Epidermal melanocyte (primary cell): ENCODE measurements at regions not wholly inside any gene's neighbourhood (a gene's known extent, or its start where the extent isn't known, plus 50 kb on each side); places are given as distances from the start of the nearest gene placed in this dataset.

Experiments used
- DNase-seq: peaks from one replicate; pipeline ENCODE4 v3.0.0; 2011; ENCODE audit warnings: low spot score; ENCODE audit not compliant: insufficient read length

- no peak for DNase-seq
Measured at GRCh38 chr3:16808393-16809107, 76.2 kb upstream of the PLCL2 start.

- no peak for DNase-seq
Measured at GRCh38 chr3:16809482-16809881, 75.3 kb upstream of the PLCL2 start.

DNA sequence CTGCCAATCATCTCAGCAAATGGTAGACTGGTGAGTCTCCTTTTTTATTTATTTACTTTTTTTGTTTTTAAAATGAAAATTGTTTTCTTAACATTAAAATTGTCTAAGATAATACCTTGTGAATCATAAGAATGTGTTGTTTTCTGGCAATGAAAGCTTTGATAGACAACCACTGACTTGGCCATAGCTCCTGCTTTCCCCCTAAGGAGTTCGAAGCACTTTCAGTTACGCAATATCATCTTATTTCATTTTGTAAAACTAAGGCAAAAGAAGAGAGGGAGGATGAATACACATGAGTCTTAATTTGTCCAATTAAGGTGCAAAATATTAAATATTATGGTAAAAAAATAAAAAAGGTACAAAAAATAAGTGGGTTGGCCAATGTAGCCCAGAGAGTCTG is 74.8 kb upstream of the PLCL2 start:
- DNase-seq = no peak

- DNase-seq = no peak
Measured at GRCh38 chr3:16810593-16811367, 74.0 kb upstream of the PLCL2 start.

GRCh38 chr3:16811950-16812349 is 72.8 kb upstream of the PLCL2 start:
- no peak for DNase-seq

- no peak for DNase-seq
Measured at GRCh38 chr3:16813336-16813735, 71.4 kb upstream of the PLCL2 start.

GRCh38 chr3:16816048-16816780 is 68.5 kb upstream of the PLCL2 start:
- DNase-seq = no peak

DNA sequence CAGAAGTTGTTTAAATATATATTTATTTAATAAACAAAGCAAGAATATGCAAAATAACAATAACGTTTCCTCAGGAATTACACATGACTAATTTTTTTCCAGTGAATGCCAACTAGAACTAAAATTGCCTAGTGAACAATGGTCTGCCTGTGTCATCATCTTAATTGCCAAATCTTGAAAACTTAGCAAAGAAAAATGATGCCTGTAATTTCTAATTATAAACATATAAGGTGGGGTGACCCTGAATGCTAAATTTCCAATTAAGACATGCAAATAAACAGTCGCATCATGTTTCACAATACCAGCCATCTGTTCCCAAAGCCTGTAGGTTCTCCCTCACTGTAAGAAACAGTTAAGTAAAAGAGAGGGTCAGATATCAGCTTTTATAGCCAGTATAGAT is 67.6 kb upstream of the PLCL2 start:
- no peak for DNase-seq

GRCh38 chr3:16818194-16818593 is 66.6 kb upstream of the PLCL2 start:
- no peak for DNase-seq

- no peak for DNase-seq
Measured at GRCh38 chr3:16818945-16819344, 65.8 kb upstream of the PLCL2 start.

DNA sequence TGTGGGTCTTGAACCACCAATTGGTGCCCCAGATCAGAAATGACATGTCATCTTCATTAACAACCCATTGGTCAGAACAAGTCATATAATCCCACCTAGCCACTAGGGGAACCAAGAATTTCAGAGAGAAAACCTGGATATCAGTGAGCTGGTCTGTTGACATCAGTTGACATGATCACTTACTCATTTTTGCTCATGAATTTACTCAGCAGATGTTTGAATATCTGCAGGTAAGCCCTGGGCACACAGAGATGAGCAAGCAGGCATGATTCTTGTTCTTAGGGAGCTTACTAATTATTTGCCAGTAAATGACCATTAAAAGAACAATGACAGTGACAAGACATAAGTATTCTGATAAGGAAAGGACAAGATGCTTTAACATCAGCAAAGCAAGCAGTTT is 64.3 kb upstream of the PLCL2 start:
- DNase-seq = no peak

DNA sequence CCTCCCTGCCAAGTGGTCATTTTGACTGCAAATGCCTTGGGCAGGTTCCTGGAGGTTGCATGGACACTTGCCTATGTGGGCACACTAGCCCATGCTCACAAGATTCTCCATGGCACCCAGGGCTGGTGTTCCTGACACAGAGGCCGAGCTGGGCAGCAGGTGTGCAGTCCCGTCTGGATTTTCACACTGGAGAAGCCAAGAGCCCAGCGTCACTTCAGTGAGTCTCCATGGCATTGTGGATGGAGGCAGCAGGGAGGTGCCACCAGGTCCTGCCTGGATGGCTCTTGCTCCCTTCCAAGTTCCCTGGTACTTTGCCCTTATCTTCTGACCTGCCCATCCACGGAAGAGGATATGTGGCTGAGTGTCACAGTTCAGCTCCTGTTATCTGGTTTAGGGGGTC is 63.7 kb upstream of the PLCL2 start:
- no peak for DNase-seq

GRCh38 chr3:16824081-16824696 is 60.6 kb upstream of the PLCL2 start:
- no peak for DNase-seq

DNA sequence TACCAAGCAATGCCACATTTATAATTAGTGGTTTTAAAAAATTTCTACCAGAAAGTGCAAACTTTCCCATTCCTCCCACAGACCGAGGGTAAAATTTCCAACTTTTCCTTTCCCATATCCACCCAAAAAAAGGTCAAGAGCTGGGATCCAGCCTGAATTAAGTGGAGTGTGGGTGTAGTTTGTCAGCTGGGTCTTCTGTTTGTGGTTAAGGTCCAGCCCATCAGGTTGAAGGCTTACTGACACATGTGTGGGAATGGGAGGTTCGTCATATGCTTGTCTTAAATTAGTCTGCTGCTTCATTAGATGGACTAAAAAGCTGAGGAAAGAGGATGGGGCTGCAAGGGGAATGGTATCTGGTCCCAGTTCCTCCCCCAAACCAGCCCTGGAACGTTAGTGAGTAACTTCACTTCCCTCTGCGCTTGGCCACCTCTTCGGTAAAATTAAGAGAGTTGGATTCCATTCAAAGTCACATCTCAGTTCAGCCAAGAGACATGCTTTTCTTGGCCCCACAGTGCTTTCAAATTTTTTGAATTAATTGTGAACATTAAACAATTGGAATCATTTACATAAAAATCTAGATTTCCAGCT is 59.0 kb upstream of the PLCL2 start:
- no peak for DNase-seq

DNA sequence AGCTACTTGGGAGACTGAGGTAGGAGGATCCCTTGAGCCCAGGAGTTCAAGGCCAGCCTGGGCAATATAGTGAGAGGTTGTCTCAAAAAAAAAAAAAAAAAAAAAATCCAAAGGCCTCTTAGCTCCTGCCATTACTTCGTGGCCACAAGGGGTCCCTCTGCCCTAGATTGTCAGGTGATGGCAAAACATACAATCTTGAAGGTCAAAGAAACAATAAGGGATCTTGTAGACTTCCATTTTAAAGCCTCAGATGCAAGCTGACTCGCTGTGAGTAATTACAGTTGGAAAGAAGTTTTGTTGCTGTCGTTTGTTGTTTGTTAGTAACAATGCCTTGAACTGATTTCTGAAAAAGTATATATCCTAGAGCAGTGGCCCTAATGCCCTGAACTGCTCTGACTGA is 55.9 kb upstream of the PLCL2 start:
- no peak for DNase-seq

- DNase-seq = no peak
Measured at GRCh38 chr3:16831846-16832245, 52.9 kb upstream of the PLCL2 start.

- no peak for DNase-seq
Measured at GRCh38 chr3:16834214-16834613, 50.5 kb upstream of the PLCL2 start.

GRCh38 chr3:16834753-16835152 is 50.0 kb upstream of the PLCL2 start:
- DNase-seq = no peak
